ENCODE measurements at regions not wholly inside any gene's neighbourhood (a gene's known extent, or its start where the extent isn't known, plus 50 kb on each side); places are given as distances from the start of the nearest gene placed in this dataset.

DNA sequence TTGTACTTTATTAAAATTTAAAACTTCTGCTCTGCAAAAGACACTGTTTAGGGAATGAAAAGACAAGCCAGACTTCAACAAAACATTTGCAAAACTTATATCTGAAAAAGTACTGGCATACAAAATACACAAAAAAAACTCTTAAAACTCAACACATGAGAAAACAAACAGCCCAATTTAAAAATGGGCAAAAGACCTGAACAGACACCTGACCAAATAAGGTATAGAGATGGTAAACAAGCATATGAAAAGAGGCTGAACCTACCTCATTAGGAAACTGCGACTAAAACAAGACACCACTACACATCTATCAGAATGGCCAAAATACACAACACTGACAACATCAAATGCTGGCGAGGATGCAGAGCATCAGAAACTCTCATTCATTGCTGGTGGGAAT, 54.4 kb upstream of the LMX1B start:
- TF ChIP-seq, protein P1, sequence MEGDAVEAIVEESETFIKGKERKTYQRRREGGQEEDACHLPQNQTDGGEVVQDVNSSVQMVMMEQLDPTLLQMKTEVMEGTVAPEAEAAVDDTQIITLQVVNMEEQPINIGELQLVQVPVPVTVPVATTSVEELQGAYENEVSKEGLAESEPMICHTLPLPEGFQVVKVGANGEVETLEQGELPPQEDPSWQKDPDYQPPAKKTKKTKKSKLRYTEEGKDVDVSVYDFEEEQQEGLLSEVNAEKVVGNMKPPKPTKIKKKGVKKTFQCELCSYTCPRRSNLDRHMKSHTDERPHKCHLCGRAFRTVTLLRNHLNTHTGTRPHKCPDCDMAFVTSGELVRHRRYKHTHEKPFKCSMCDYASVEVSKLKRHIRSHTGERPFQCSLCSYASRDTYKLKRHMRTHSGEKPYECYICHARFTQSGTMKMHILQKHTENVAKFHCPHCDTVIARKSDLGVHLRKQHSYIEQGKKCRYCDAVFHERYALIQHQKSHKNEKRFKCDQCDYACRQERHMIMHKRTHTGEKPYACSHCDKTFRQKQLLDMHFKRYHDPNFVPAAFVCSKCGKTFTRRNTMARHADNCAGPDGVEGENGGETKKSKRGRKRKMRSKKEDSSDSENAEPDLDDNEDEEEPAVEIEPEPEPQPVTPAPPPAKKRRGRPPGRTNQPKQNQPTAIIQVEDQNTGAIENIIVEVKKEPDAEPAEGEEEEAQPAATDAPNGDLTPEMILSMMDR (IDR thresholded peaks at IDR 0.05), result no peak
- TF ChIP-seq POLR2A (IDR thresholded peaks at IDR 0.05), result no peak

Data from gastroesophageal sphincter (tissue), 3 donors.